B cell (primary cell): ENCODE measurements at regions not wholly inside any gene's neighbourhood (a gene's known extent, or its start where the extent isn't known, plus 50 kb on each side); places are given as distances from the start of the nearest gene placed in this dataset.

Source experiments
- ATAC-seq: fragments of 200-7000 bp; cut with Tn5 transposase; one replicate; pipeline ENCODE4 v1.10.0; 2021; ENCODE audit warnings: low read depth, mild to moderate bottlenecking, moderate number of reproducible peaks, moderate library complexity
- CTCF ChIA-PET: fragments of 350-600 bp; sonication (Branson Sonifier 250); formaldehyde crosslinking; loops from one replicate; lab custom pipeline; 2021; ENCODE audit warnings: antibody characterized with exemption, inconsistent platforms; lab: Charles Lee
- POLR2A ChIA-PET: fragments of 350-600 bp; sonication (Branson Sonifier 250); formaldehyde crosslinking; loops from one replicate; lab custom pipeline; 2021; ENCODE audit warnings: antibody characterized with exemption; lab: Charles Lee
- DNase-seq: peaks from one replicate; pipeline ENCODE4 v3.0.0; 2013
- H2AFZ ChIP-seq: 2 replicates; pipeline ENCODE4 v1.6.1; 2012; ENCODE audit warnings: mild to moderate bottlenecking, low read depth, low read length; ENCODE audit not compliant: insufficient read depth, poor library complexity, severe bottlenecking
- H3K27ac ChIP-seq, 2 donors: 1 replicate in 1 of 2; 2 replicates in 1 of 2; pipeline ENCODE4 v1.5.1; 2012 to 2013; ENCODE audit warnings: low read length in 2 of 2, mild to moderate bottlenecking in 2 of 2, moderate library complexity in 1 of 2
- H3K27me3 ChIP-seq, 4 experiments: fragments of 200-600 bp in 1 of 4; sonication (generic) in 1 of 4; replicated peaks in 1 of 4; 1 replicate in 2 of 4; 2 replicates in 2 of 4; pipeline versions ENCODE4 v1.6.1 to v1.7.0; 2013 to 2016; ENCODE audit warnings: low read length in 3 of 4, mild to moderate bottlenecking in 2 of 4, mixed read lengths in 1 of 4, moderate library complexity in 1 of 4; ENCODE audit not compliant: insufficient read depth in 4 of 4, control insufficient read depth in 3 of 4; ENCODE audit errors: control extremely low read depth in 1 of 4
- H3K36me3 ChIP-seq, 2 experiments: replicated peaks in 1 of 2; 1 replicate in 1 of 2; 2 replicates in 1 of 2; pipeline versions ENCODE4 v1.6.1 to v1.7.1; 2013; ENCODE audit warnings: low read length in 1 of 2; ENCODE audit not compliant: insufficient read depth in 2 of 2, control insufficient read depth in 1 of 2; ENCODE audit errors: control extremely low read depth in 1 of 2, extremely low read depth in 1 of 2
- H3K4me1 ChIP-seq, 2 donors: fragments of 200-600 bp in 1 of 2; sonication (generic) in 1 of 2; 1 replicate in 1 of 2; 2 replicates in 1 of 2; pipeline versions ENCODE4 v1.5.1 to v1.6.1; 2013 to 2017; ENCODE audit warnings: low read length in 2 of 2; ENCODE audit not compliant: control insufficient read depth in 2 of 2, insufficient read depth in 2 of 2
- H3K4me2 ChIP-seq: replicated peaks from 2 replicates; pipeline ENCODE3; 2012; ENCODE audit warnings: mild to moderate bottlenecking, low read depth, low read length; ENCODE audit not compliant: poor library complexity, severe bottlenecking
- H3K4me3 ChIP-seq, 5 experiments: fragments of 200-600 bp in 1 of 5; sonication (generic) in 1 of 5; 1 replicate in 3 of 5; 2 replicates in 2 of 5; pipeline versions ENCODE4 v1.5.1 to v1.7.0; 2011 to 2016; ENCODE audit warnings: low read length in 4 of 5, mild to moderate bottlenecking in 4 of 5, low read depth in 2 of 5, control low read depth in 1 of 5, moderate library complexity in 1 of 5; ENCODE audit not compliant: insufficient read depth in 1 of 5; ENCODE audit errors: control extremely low read depth in 1 of 5, extremely low read depth in 1 of 5
- H3K79me2 ChIP-seq: fragments of 200-600 bp; sonication (generic); one replicate; pipeline ENCODE4 v1.6.0; 2016; ENCODE audit warnings: low read length; ENCODE audit not compliant: control insufficient read depth, insufficient read depth
- H3K9ac ChIP-seq: fragments of 200-600 bp; sonication (generic); 2 replicates; pipeline ENCODE4 v1.6.1; 2017; ENCODE audit warnings: mild to moderate bottlenecking, low read length, moderate library complexity
- H3K9me3 ChIP-seq, 3 donors: one replicate each; pipeline versions ENCODE4 v1.6.1 to v1.7.1; 2013; ENCODE audit warnings: low read length in 2 of 3; ENCODE audit not compliant: control insufficient read depth in 2 of 3, insufficient read depth in 1 of 3; ENCODE audit errors: control extremely low read depth in 1 of 3
- H4K20me1 ChIP-seq: 2 replicates; pipeline ENCODE4 v1.6.0; 2012; ENCODE audit warnings: mild to moderate bottlenecking, low read length; ENCODE audit not compliant: insufficient read depth, control insufficient read depth, poor library complexity, severe bottlenecking
- H3K27ac Mint-ChIP-seq: one replicate; pipeline ENCODE4 v1.8.0; 2021; ENCODE audit warnings: mixed read lengths
- H3K27me3 Mint-ChIP-seq: one replicate; pipeline ENCODE4 v1.8.0; 2021; ENCODE audit warnings: mixed read lengths
- H3K4me1 Mint-ChIP-seq: one replicate; pipeline ENCODE4 v1.8.0; 2021; ENCODE audit warnings: mixed read lengths
- H3K4me3 Mint-ChIP-seq: one replicate; pipeline ENCODE4 v1.8.0; 2021; ENCODE audit warnings: mixed read lengths
- H3K9me3 Mint-ChIP-seq: one replicate; pipeline ENCODE4 v1.8.0; 2022; ENCODE audit warnings: mixed read lengths; ENCODE audit not compliant: insufficient read depth
- CTCF ChIP-seq: fragments of 200-600 bp; IDR thresholded peaks from one replicate; pipeline ENCODE4 v1.8.0; 2022; ENCODE audit warnings: antibody characterized with exemption, mild to moderate bottlenecking
- EZH2 ChIP-seq: IDR thresholded peaks from 2 replicates; pipeline ENCODE4 v1.6.1; 2012; ENCODE audit warnings: borderline replicate concordance, low read depth, mild to moderate bottlenecking, moderate library complexity, low read length; ENCODE audit not compliant: insufficient read depth, poor library complexity, severe bottlenecking
- WGBS: methylation state at CpG from one replicate; pipeline ENCODE4 v1.1.5; 2013; ENCODE audit warnings: missing lambda C conversion rate; ENCODE audit not compliant: insufficient coverage; 5-methylcytosine and 5-hydroxymethylcytosine counted together
- intact Hi-C: fragments of 100-400 bp; cut with micrococcal nuclease; formaldehyde crosslinking; loops from one replicate; pipeline ENCODE4 v1.10.0; 2022

GRCh38 chr2:173719471-173719870 lies 245.7 kb downstream of the SP3 start:
- DNase-seq = no peak
- TF ChIP-seq CTCF = no peak
- TF ChIP-seq EZH2 = no peak
- Histone ChIP-seq H3K9me3 (peaks cover 0 to 3% (median 0%) of the 10 kb centered on the region in 3 donors), H3K4me2 (no peak overlapping the region), H4K20me1 (no peaks in the 10 kb centered on the region), H3K4me1 (no peaks in the 10 kb centered on the region), H3K27ac (no peak overlapping the region), H3K36me3 (no peaks in the 10 kb centered on the region), H3K4me3 (no peak overlapping the region), H3K9ac (no peak overlapping the region), H3K79me2 (no peaks in the 10 kb centered on the region), H2AFZ (no peak overlapping the region), H3K27me3 (peaks cover 0 to 29% (median 15%) of the 10 kb centered on the region in 4 experiments)
- no peak overlapping the region for H3K27ac Mint-ChIP-seq
- ChIA-PET CTCF (no interaction called here), POLR2A (no interaction called here)
- no peak overlapping the region for H3K4me3 Mint-ChIP-seq
- no peak for ATAC-seq
- H3K27me3 Mint-ChIP-seq = peaks cover 57% of the 10 kb centered on the region
- 60% methylated on average over 1 of the region's 3 CpGs for WGBS
- no peaks in the 10 kb centered on the region for H3K9me3 Mint-ChIP-seq
- no peaks in the 10 kb centered on the region for H3K4me1 Mint-ChIP-seq
- intact Hi-C loops = no loop called here

DNA sequence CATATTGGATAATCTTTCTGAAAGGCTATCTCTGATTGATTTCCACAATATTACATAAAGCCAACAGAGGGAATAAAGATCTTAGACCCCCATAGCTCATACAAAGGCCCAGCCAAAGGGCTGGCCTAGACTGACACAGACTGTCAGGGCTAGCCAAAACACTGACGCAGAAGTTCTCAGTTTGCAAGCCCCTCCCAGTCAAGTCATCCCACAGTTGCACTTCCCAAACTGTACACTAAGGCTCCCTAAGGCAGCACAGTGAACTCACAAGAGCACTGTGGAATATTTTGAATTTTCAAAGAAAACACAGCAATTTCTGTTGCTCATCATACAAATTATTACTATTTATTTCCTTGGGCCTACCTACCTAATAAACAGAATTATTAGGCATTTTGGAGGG lies 244.9 kb downstream of the SP3 start:
- Mint-ChIP-seq H3K4me1 (no peaks in the 10 kb centered on the region), H3K9me3 (no peaks in the 10 kb centered on the region), H3K27ac (no peak overlapping the region), H3K4me3 (no peak overlapping the region), H3K27me3 (peaks cover 62% of the 10 kb centered on the region)
- Histone ChIP-seq H3K27ac (no peak overlapping the region), H3K27me3 (peaks cover 0 to 29% (median 15%) of the 10 kb centered on the region in 4 experiments), H3K79me2 (no peaks in the 10 kb centered on the region), H3K4me2 (no peak overlapping the region), H4K20me1 (no peaks in the 10 kb centered on the region), H3K9me3 (peaks cover 0 to 3% (median 0%) of the 10 kb centered on the region in 3 donors), H2AFZ (no peak overlapping the region), H3K9ac (no peak overlapping the region), H3K4me1 (no peaks in the 10 kb centered on the region), H3K36me3 (no peaks in the 10 kb centered on the region), H3K4me3 (no peak overlapping the region)
- intact Hi-C loops = no loop called here
- no peak for DNase-seq
- no peak for ATAC-seq
- TF ChIP-seq CTCF (no peak), EZH2 (no peak)
- CTCF ChIA-PET = no interaction called here
- WGBS = no CpG with 5 or more reads among the region's 1 CpG
- POLR2A ChIA-PET = no interaction called here
